Naive B cell (primary cell): ENCODE measurements at regions not wholly inside any gene's neighbourhood (a gene's known extent, or its start where the extent isn't known, plus 50 kb on each side); places are given as distances from the start of the nearest gene placed in this dataset.

Source experiments
- ATAC-seq, 2 donors: fragments of 150-1000 bp; cut with Tn5 transposase; 2 replicates each; pipeline ENCODE4 v1.10.0; 2021; ENCODE audit warnings: low read depth in 2 of 2, mild to moderate bottlenecking in 2 of 2, moderate library complexity in 2 of 2
- DNase-seq: peaks from one replicate; pipeline ENCODE4 v3.0.0; 2022
- H3K27ac Mint-ChIP-seq, 6 donors: one replicate each; pipeline ENCODE4 v1.8.0; 2020 to 2022; ENCODE audit warnings: mild to moderate bottlenecking in 6 of 6, mixed read lengths in 6 of 6, moderate library complexity in 5 of 6, inconsistent platforms in 2 of 6
- H3K27me3 Mint-ChIP-seq, 3 donors: one replicate each; pipeline ENCODE4 v1.8.0; 2021 to 2022; ENCODE audit warnings: mixed read lengths in 3 of 3, mild to moderate bottlenecking in 1 of 3
- H3K36me3 Mint-ChIP-seq, 2 donors: one replicate each; pipeline ENCODE4 v1.8.0; 2020 to 2022; ENCODE audit warnings: mixed read lengths in 2 of 2, inconsistent platforms in 1 of 2, mild to moderate bottlenecking in 1 of 2
- H3K4me1 Mint-ChIP-seq, 3 donors: one replicate each; pipeline ENCODE4 v1.8.0; 2020 to 2022; ENCODE audit warnings: mixed read lengths in 3 of 3, inconsistent platforms in 1 of 3, mild to moderate bottlenecking in 1 of 3, moderate library complexity in 1 of 3
- H3K4me3 Mint-ChIP-seq, 8 donors: one replicate each; pipeline ENCODE4 v1.8.0; 2020 to 2022; ENCODE audit warnings: mild to moderate bottlenecking in 8 of 8, mixed read lengths in 8 of 8, moderate library complexity in 8 of 8, inconsistent platforms in 2 of 8
- H3K9me3 Mint-ChIP-seq, 7 donors: one replicate each; pipeline ENCODE4 v1.8.0; 2020 to 2022; ENCODE audit warnings: mixed read lengths in 7 of 7, mild to moderate bottlenecking in 5 of 7, inconsistent platforms in 2 of 7, moderate library complexity in 1 of 7

DNA sequence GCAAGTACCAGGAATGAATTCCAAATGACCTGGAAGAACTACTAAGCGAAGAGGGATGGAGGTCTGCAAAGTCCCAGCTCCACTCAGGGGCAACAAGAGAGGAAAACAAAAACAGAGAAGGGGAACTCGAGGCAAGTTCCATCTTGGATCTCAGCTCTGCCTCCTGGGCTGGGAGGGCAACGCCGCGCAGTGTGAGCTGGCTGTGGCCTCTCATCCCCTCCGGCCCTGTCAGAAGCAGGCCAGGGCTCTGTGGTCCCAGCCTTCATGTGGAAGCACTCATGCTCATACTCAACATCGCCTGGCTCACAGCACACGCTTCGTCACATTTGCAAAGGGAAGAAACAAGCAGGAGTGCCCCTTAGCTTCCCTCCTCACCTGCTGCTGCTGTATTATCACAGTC, 627.9 kb upstream of the MGMT start:
- ATAC-seq (no peak), DNase-seq (no peak)
- Mint-ChIP-seq H3K4me3 (no peak overlapping the region), H3K27me3 (peaks cover 10 to 11% (median 10%) of the 10 kb centered on the region in 3 donors), H3K4me1 (no peaks in the 10 kb centered on the region), H3K27ac (no peak overlapping the region), H3K36me3 (no peaks in the 10 kb centered on the region), H3K9me3 (no peaks in the 10 kb centered on the region)

DNA sequence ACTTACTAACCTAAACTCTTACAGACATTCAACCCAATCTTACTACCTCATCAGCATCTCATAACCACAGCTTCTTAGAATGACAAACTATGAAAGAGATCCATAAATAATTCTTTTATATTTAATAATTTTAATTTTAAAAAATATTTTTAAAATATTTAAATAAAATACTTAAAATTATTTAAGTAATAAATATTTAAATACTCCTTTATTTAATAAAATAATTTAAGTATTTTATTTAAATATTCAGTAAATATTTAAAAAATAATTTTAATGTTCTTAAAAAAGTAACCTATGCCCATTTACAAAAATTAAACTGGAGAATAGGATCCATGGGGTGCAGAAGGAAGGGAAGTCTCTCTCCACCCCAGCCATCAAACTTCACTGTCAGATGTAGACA, 627.3 kb upstream of the MGMT start:
- peaks cover 10 to 11% (median 10%) of the 10 kb centered on the region in 3 donors for H3K27me3 Mint-ChIP-seq
- ATAC-seq: no peak

DNA sequence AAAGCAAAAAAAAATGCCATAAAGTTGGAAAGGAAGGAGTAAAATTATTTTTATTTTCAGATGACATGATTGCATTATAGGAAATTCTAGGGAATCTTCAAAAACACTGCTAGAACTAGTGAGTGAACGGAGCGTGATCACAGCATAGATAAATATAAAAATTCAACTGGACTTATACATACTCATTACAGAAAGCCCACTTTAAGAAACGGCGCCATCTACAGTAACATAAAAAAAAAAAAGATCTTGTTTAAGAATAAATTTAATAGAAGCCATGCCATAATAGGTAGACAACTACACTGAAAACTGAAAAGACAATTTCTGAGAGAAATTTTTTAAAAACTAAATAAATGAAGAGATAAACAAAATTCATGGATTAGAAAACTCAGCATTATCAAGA, 623.1 kb upstream of the MGMT start:
- Mint-ChIP-seq H3K27ac (no peak overlapping the region), H3K9me3 (peaks cover 0 to 2% (median 0%) of the 10 kb centered on the region in 7 donors), H3K4me1 (no peaks in the 10 kb centered on the region), H3K27me3 (peaks cover 6 to 10% (median 7%) of the 10 kb centered on the region in 3 donors), H3K4me3 (no peak overlapping the region), H3K36me3 (no peaks in the 10 kb centered on the region)
- no peak for ATAC-seq
- DNase-seq: no peak

More for the DNA sequence above, 627.3 kb upstream of the MGMT start:
- H3K27ac Mint-ChIP-seq: no peak overlapping the region
- H3K4me3 Mint-ChIP-seq: no peak overlapping the region
- no peaks in the 10 kb centered on the region for H3K9me3 Mint-ChIP-seq
- H3K36me3 Mint-ChIP-seq: no peaks in the 10 kb centered on the region
- no peak for DNase-seq
- H3K4me1 Mint-ChIP-seq: no peaks in the 10 kb centered on the region

DNA sequence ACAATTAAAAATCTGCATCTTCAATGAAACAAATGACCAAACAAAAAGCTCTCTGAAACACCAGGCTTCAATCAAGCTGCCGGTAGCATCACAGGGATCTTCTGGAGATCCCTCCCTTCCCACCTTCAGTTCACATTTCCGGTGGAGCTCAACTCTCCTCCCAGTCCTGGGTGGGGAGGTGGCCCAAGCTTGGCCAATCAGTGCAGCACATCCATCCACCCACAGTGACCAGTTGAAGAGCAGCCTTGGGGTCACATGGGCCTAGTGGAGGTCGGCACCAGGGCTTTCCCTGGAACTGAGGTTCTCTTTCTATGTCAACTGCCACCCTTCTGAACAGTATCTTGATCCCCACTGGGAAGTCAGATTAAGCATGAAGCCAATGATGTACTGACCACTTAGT, 620.1 kb upstream of the MGMT start:
- Mint-ChIP-seq H3K36me3 (no peaks in the 10 kb centered on the region), H3K4me3 (peak overlapping the region in 2 of 8 donors; percentile 6 to 30), H3K4me1 (no peaks in the 10 kb centered on the region), H3K27me3 (peaks cover 4 to 13% (median 10%) of the 10 kb centered on the region in 3 donors), H3K27ac (no peak overlapping the region), H3K9me3 (peaks cover 0 to 2% (median 0%) of the 10 kb centered on the region in 7 donors)
- DNase-seq (no peak), ATAC-seq (no peak)

DNA sequence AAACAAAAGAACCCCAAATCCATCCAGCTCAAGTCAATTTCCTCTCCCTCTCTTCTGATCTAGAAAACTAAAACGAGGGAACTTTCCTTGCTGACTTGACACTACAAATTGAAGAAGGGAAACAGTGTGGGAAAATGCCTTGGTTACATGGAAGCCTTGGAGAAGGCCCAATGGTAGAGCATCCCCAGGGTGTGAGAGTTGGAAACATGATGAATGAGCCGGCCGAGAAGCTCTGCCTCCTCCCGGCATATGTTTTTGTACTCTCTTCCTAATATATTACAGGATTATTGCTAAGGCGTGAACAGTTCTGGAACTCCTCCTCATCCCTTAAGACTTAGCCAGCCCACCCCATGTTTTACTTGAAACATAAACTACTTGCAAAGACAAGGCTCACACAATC, 618.2 kb upstream of the MGMT start:
- no peak overlapping the region for H3K27ac Mint-ChIP-seq
- no peak overlapping the region for H3K4me3 Mint-ChIP-seq
- no peaks in the 10 kb centered on the region for H3K4me1 Mint-ChIP-seq
- DNase-seq (no peak), ATAC-seq (no peak)
- peaks cover 4 to 9% (median 9%) of the 10 kb centered on the region in 3 donors for H3K27me3 Mint-ChIP-seq
- H3K9me3 Mint-ChIP-seq: peaks cover 0 to 2% (median 0%) of the 10 kb centered on the region in 7 donors
- no peaks in the 10 kb centered on the region for H3K36me3 Mint-ChIP-seq

DNA sequence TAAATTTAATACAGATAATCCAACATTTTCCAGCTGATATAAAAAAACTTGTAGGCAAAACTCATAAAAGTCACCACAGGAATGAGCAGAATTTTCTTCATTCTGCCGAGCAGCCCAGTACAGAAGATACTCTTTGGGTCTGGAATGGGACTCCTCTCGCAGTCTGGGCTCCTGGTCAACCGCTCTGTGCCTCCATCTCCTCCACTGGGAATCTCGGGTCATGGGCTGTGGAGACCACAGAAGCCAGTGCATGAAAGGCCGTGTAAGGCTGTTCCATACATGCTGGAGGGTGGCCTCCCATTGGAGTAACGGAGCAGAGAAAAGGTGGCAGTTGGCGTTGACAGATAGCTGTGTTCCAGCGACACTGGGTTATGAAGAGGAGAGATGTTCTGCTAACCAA, 616.4 kb upstream of the MGMT start:
- Mint-ChIP-seq H3K9me3 (peaks cover 0 to 4% (median 0%) of the 10 kb centered on the region in 7 donors), H3K4me1 (no peaks in the 10 kb centered on the region), H3K4me3 (no peak overlapping the region), H3K27me3 (peaks cover 4 to 9% (median 9%) of the 10 kb centered on the region in 3 donors), H3K36me3 (no peaks in the 10 kb centered on the region), H3K27ac (no peak overlapping the region)
- DNase-seq (no peak), ATAC-seq (no peak)

GRCh38 chr10:128851281-128851680, 615.8 kb upstream of the MGMT start:
- Mint-ChIP-seq H3K27ac (no peak overlapping the region), H3K4me3 (no peak overlapping the region), H3K9me3 (peaks cover 0 to 4% (median 0%) of the 10 kb centered on the region in 7 donors), H3K27me3 (peaks cover 4 to 9% (median 9%) of the 10 kb centered on the region in 3 donors), H3K4me1 (no peaks in the 10 kb centered on the region), H3K36me3 (no peaks in the 10 kb centered on the region)
- ATAC-seq (no peak), DNase-seq (no peak)

DNA sequence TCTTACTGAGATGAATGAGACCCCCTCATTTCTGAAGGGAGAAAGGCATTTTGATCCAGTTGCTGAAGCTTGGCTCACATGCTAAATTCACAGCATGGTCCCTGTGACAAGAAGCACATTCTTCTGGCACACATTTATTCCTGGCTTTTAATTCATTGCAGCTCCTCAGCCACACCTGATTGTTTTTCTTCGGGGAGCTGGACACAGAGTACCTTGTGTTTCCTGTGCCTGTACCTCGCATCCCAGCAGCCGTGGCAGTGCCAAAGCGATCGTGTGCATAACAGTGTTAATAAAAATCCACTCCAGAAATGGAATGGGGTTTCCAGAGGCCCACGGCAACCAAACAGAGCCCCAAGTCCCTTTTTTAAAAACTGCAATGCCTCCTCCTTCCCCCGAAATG, 615.3 kb upstream of the MGMT start:
- DNase-seq: no peak
- peaks cover 0 to 4% (median 0%) of the 10 kb centered on the region in 7 donors for H3K9me3 Mint-ChIP-seq
- no peaks in the 10 kb centered on the region for H3K36me3 Mint-ChIP-seq
- no peak overlapping the region for H3K27ac Mint-ChIP-seq
- H3K4me1 Mint-ChIP-seq: no peaks in the 10 kb centered on the region
- no peak for ATAC-seq
- peaks cover 4 to 9% (median 9%) of the 10 kb centered on the region in 3 donors for H3K27me3 Mint-ChIP-seq
- no peak overlapping the region for H3K4me3 Mint-ChIP-seq

- DNase-seq: no peak
- Mint-ChIP-seq H3K36me3 (no peaks in the 10 kb centered on the region), H3K4me1 (no peaks in the 10 kb centered on the region), H3K9me3 (peaks cover 0 to 4% (median 0%) of the 10 kb centered on the region in 7 donors), H3K27ac (no peak overlapping the region), H3K4me3 (no peak overlapping the region), H3K27me3 (peaks cover 4 to 10% (median 9%) of the 10 kb centered on the region in 3 donors)
- no peak for ATAC-seq
Measured at GRCh38 chr10:128852449-128852848, 614.6 kb upstream of the MGMT start.

- Mint-ChIP-seq H3K9me3 (peaks cover 0 to 4% (median 0%) of the 10 kb centered on the region in 7 donors), H3K4me1 (no peaks in the 10 kb centered on the region), H3K4me3 (no peak overlapping the region), H3K27me3 (peaks cover 4 to 15% (median 9%) of the 10 kb centered on the region in 3 donors), H3K27ac (no peak overlapping the region), H3K36me3 (no peaks in the 10 kb centered on the region)
- DNase-seq (no peak), ATAC-seq (no peak)
Measured at GRCh38 chr10:128852902-128853301, 614.1 kb upstream of the MGMT start.

DNA sequence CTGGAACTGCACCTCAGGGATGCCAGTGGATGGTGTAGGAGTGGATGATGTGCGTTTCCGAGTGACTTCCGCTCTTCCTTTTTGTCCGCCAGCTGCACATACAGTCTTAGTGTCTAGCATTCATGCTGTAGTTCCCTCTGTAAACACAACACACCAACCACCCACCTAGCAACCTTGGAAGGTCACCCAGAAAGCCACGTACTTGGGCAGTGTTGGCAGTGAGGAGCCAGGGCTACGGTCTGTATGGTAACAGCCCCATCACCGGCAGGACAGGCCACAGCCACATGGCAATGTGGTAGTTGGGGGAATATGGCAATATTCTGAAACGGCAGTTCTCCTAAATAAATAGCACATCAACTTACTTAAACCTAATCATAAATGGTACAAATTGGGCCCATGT, 613.5 kb upstream of the MGMT start:
- DNase-seq (no peak), ATAC-seq (no peak)
- no peak overlapping the region for H3K27ac Mint-ChIP-seq
- no peak overlapping the region for H3K4me3 Mint-ChIP-seq
- H3K9me3 Mint-ChIP-seq: peaks cover 0 to 4% (median 0%) of the 10 kb centered on the region in 7 donors
- H3K36me3 Mint-ChIP-seq: no peaks in the 10 kb centered on the region
- H3K4me1 Mint-ChIP-seq: no peaks in the 10 kb centered on the region
- peaks cover 4 to 18% (median 9%) of the 10 kb centered on the region in 3 donors for H3K27me3 Mint-ChIP-seq

- H3K4me3 Mint-ChIP-seq: no peak overlapping the region
- no peak for ATAC-seq
- peaks cover 0 to 4% (median 0%) of the 10 kb centered on the region in 7 donors for H3K9me3 Mint-ChIP-seq
Measured at GRCh38 chr10:128854204-128854603, 612.8 kb upstream of the MGMT start.

DNA sequence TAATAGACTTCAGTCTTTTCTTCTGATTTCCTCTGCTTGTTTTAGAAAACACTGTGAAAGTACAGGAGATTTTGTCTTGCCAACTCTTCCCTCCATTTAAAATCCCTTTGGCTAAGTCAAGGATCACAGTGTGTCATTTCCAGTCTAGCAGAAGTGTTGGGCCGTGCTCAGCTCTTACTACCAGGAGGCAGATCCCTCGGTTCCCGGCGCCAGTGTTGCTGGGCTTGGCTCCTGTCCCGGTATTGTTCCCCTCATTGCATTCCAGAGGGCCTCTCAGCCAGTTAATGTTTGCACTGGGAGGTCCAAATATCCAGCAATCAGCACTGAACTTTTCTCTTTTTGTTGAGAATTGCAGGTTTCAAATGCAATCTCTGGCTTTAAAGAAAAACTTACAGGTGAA, 612.1 kb upstream of the MGMT start:
- Mint-ChIP-seq H3K4me1 (no peaks in the 10 kb centered on the region), H3K4me3 (no peak overlapping the region), H3K27ac (no peak overlapping the region), H3K36me3 (no peaks in the 10 kb centered on the region), H3K27me3 (peaks cover 0 to 11% (median 4%) of the 10 kb centered on the region in 3 donors), H3K9me3 (peaks cover 0 to 4% (median 0%) of the 10 kb centered on the region in 7 donors)
- DNase-seq (no peak), ATAC-seq (no peak)

More at GRCh38 chr10:128854204-128854603, 612.8 kb upstream of the MGMT start:
- no peaks in the 10 kb centered on the region for H3K4me1 Mint-ChIP-seq
- DNase-seq: no peak
- peaks cover 0 to 18% (median 9%) of the 10 kb centered on the region in 3 donors for H3K27me3 Mint-ChIP-seq
- H3K27ac Mint-ChIP-seq: no peak overlapping the region
- no peaks in the 10 kb centered on the region for H3K36me3 Mint-ChIP-seq

DNA sequence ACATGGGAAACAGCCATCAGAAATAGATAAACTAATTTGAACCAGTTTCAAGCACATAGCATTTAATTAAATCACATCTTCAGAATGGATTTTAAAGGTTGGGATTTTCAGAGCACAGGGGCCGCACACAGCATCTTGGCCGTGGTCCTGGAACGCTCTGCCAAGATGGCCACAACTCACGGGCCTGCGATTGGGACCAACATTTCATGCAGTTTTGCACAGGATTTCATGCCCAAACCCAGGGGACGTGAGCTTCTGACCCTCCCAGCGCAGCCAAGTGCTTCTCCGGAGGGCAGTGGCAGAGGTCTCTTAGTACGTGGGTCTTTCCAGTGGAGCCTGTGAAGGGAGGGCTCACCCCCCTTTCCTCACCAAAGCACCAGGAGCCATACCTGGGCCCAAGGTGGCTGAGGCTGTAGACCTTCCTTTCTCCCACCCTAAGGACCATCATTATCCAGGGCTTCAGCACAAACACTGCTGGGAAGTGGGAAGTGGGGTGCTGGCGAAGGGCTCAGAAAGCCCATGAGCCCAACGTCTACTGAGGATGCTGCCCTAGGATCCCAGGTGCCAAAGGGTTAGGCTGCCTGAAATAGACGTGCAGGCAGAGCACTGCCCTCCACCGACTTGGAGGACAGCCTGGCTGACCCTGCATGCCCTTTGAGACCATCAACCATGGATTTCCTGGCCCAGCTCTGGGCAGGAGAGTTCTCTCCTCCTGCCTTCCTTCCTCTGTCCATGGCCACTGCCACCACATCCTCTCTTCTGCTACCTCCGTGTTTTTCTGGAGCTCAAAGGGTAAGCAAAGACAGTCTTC, 611.2 kb upstream of the MGMT start:
- H3K36me3 Mint-ChIP-seq: no peaks in the 10 kb centered on the region
- DNase-seq: no peak

More for the DNA sequence above, 611.2 kb upstream of the MGMT start:
- Mint-ChIP-seq H3K4me1 (no peaks in the 10 kb centered on the region), H3K27ac (no peak overlapping the region), H3K4me3 (no peak overlapping the region), H3K27me3 (peaks cover 0 to 12% (median 4%) of the 10 kb centered on the region in 3 donors), H3K9me3 (peaks cover 0 to 4% (median 0%) of the 10 kb centered on the region in 7 donors)
- no peak for ATAC-seq
